ENCODE measurements at regions not wholly inside any gene's neighbourhood (a gene's known extent, or its start where the extent isn't known, plus 50 kb on each side); places are given as distances from the start of the nearest gene placed in this dataset.

- peaks cover 16% of the 10 kb centered on the region for H3K9me3 Mint-ChIP-seq (ENCODE audit: low read depth)
- intact Hi-C loops (cut with DNase I, micrococcal nuclease): no loop called here
- no peak overlapping the region for H3K4me3 Mint-ChIP-seq
- H3K4me1 Mint-ChIP-seq: peaks cover 4% of the 10 kb centered on the region
- H3K36me3 Mint-ChIP-seq (ENCODE audit: low read depth): peaks cover 8% of the 10 kb centered on the region
- no peak for DNase-seq
- POLR2A ChIA-PET: no interaction called here
- CTCF ChIA-PET: no interaction called here
- no peak overlapping the region for H3K27ac Mint-ChIP-seq
- ATAC-seq: no peak
- H3K27me3 Mint-ChIP-seq: peaks cover under 1% of the 10 kb centered on the region
Observed at GRCh38 chr4:4784379-4784778, 75.1 kb upstream of the MSX1 start.

- ChIA-PET CTCF (no interaction called here), POLR2A (no interaction called here)
- H3K36me3 Mint-ChIP-seq (ENCODE audit: low read depth): peaks cover 4% of the 10 kb centered on the region
- DNase-seq: no peak
- H3K4me3 Mint-ChIP-seq: no peak overlapping the region
- ATAC-seq: no peak
- intact Hi-C loops (cut with DNase I, micrococcal nuclease): no loop called here
- peaks cover 12% of the 10 kb centered on the region for H3K9me3 Mint-ChIP-seq (ENCODE audit: low read depth)
- H3K27me3 Mint-ChIP-seq: peaks cover 2% of the 10 kb centered on the region
- H3K4me1 Mint-ChIP-seq: peaks cover 4% of the 10 kb centered on the region
- H3K27ac Mint-ChIP-seq: no peak overlapping the region
Observed at GRCh38 chr4:4783847-4784246, 75.6 kb upstream of the MSX1 start.

GRCh38 chr4:4782969-4783368 lies 76.5 kb upstream of the MSX1 start:
- peaks cover 2% of the 10 kb centered on the region for H3K27me3 Mint-ChIP-seq
- ChIA-PET CTCF (no interaction called here), POLR2A (no interaction called here)
- intact Hi-C loops (cut with DNase I, micrococcal nuclease): no loop called here
- H3K9me3 Mint-ChIP-seq (ENCODE audit: low read depth): peaks cover 10% of the 10 kb centered on the region
- no peak overlapping the region for H3K4me3 Mint-ChIP-seq
- no peak overlapping the region for H3K27ac Mint-ChIP-seq
- H3K4me1 Mint-ChIP-seq: peaks cover 4% of the 10 kb centered on the region
- peaks cover 3% of the 10 kb centered on the region for H3K36me3 Mint-ChIP-seq (ENCODE audit: low read depth)
- DNase-seq (no peak), ATAC-seq (no peak)

GRCh38 chr4:4781936-4782707 lies 77.3 kb upstream of the MSX1 start:
- DNase-seq: no peak
- no peaks in the 10 kb centered on the region for H3K36me3 Mint-ChIP-seq (ENCODE audit: low read depth)
- H3K27ac Mint-ChIP-seq: no peak overlapping the region
- CTCF ChIA-PET: no interaction called here
- POLR2A ChIA-PET: no interaction called here
- H3K4me3 Mint-ChIP-seq: no peak overlapping the region
- no peak for ATAC-seq
- peaks cover 4% of the 10 kb centered on the region for H3K9me3 Mint-ChIP-seq (ENCODE audit: low read depth)
- no peaks in the 10 kb centered on the region for H3K4me1 Mint-ChIP-seq
- intact Hi-C loops (cut with DNase I, micrococcal nuclease): no loop called here
- peaks cover 2% of the 10 kb centered on the region for H3K27me3 Mint-ChIP-seq

DNA sequence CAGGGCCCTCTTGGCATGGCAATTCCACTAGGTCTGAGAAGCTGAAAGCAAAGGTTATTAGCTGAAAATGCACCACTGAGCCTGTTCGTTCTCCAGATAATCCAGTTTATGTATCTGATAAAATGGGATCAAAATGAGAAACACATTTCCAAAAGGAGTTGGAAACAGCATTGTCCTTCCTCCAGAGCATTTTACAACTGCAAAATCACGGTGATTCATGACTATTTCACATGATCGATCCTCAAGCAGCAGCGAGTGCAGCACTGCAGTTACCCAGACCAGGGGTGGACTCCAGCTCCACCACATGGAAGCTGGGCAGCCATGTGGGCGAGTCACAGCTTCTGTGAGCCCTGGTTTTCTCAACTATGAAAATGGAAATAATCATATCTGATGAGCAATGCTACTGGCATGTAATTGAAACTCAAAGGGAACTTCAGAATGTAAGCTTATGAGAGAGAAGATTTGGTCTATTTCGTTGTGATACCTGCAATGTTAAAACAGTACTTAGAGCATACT lies 78.7 kb upstream of the MSX1 start:
- H3K4me3 Mint-ChIP-seq: no peak overlapping the region
- H3K9me3 Mint-ChIP-seq (ENCODE audit: low read depth): no peaks in the 10 kb centered on the region
- peaks cover 2% of the 10 kb centered on the region for H3K27me3 Mint-ChIP-seq
- no peak for DNase-seq
- ChIA-PET POLR2A (no interaction called here), CTCF (no interaction called here)
- intact Hi-C loops (cut with DNase I, micrococcal nuclease): no loop called here
- ATAC-seq: no peak
- no peaks in the 10 kb centered on the region for H3K36me3 Mint-ChIP-seq (ENCODE audit: low read depth)
- H3K27ac Mint-ChIP-seq: no peak overlapping the region
- H3K4me1 Mint-ChIP-seq: no peaks in the 10 kb centered on the region

- Mint-ChIP-seq H3K36me3 (ENCODE audit: low read depth) (no peaks in the 10 kb centered on the region), H3K27me3 (peaks cover 2% of the 10 kb centered on the region), H3K4me3 (no peak overlapping the region), H3K4me1 (no peaks in the 10 kb centered on the region), H3K9me3 (ENCODE audit: low read depth) (no peaks in the 10 kb centered on the region), H3K27ac (no peak overlapping the region)
- DNase-seq (no peak), ATAC-seq (no peak)
- intact Hi-C loops (cut with DNase I, micrococcal nuclease): no loop called here
- ChIA-PET POLR2A (no interaction called here), CTCF (interaction anchor here (0.9 kb wide), 1 partner anchor 53 kb away, joined by 3 read pairs; no protein-coding TSS in a partner anchor)
Observed at GRCh38 chr4:4779486-4779885, 80.0 kb upstream of the MSX1 start.

DNA sequence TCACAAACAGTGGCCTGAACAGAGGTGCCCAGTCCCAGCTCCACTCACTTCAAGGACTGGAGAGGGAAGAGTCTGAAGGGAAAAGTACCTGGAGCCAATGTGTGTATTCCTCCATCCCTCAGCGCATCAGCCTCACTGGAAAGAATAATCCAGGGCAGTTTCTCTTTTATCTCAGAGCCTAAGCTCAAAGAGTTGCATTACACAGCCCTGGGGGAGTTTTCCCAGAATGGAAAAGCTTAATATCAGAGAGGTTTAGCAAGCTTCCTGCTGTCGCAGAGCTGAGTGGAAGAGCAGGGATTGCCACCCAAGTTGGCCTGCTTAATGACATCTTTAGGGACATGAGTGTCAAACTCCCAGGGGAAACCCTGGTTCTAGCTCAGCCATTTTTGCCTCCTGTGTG lies 80.4 kb upstream of the MSX1 start:
- intact Hi-C loops (cut with DNase I, micrococcal nuclease): no loop called here
- Mint-ChIP-seq H3K36me3 (ENCODE audit: low read depth) (no peaks in the 10 kb centered on the region), H3K9me3 (ENCODE audit: low read depth) (no peaks in the 10 kb centered on the region), H3K27me3 (peaks cover 2% of the 10 kb centered on the region), H3K4me3 (no peak overlapping the region), H3K27ac (no peak overlapping the region), H3K4me1 (no peaks in the 10 kb centered on the region)
- ATAC-seq: no peak
- POLR2A ChIA-PET: no interaction called here
- no peak for DNase-seq
- CTCF ChIA-PET: interaction anchor here (0.9 kb wide), 1 partner anchor 52 kb away, joined by 3 read pairs; no protein-coding TSS in a partner anchor

- DNase-seq (no peak), ATAC-seq (no peak)
- CTCF ChIA-PET: no interaction called here
- intact Hi-C loops (cut with DNase I, micrococcal nuclease): no loop called here
- peaks cover 2% of the 10 kb centered on the region for H3K27me3 Mint-ChIP-seq
- H3K4me3 Mint-ChIP-seq: no peak overlapping the region
- no peak overlapping the region for H3K27ac Mint-ChIP-seq
- no peaks in the 10 kb centered on the region for H3K36me3 Mint-ChIP-seq (ENCODE audit: low read depth)
- POLR2A ChIA-PET: no interaction called here
- no peaks in the 10 kb centered on the region for H3K9me3 Mint-ChIP-seq (ENCODE audit: low read depth)
- no peaks in the 10 kb centered on the region for H3K4me1 Mint-ChIP-seq
Observed at GRCh38 chr4:4778554-4778953, 80.9 kb upstream of the MSX1 start.

GRCh38 chr4:4776934-4777333 lies 82.5 kb upstream of the MSX1 start:
- H3K9me3 Mint-ChIP-seq (ENCODE audit: low read depth): no peaks in the 10 kb centered on the region
- ChIA-PET POLR2A (no interaction called here), CTCF (no interaction called here)
- no peaks in the 10 kb centered on the region for H3K36me3 Mint-ChIP-seq (ENCODE audit: low read depth)
- no peak overlapping the region for H3K4me3 Mint-ChIP-seq
- no peaks in the 10 kb centered on the region for H3K4me1 Mint-ChIP-seq
- peaks cover 2% of the 10 kb centered on the region for H3K27me3 Mint-ChIP-seq
- DNase-seq (no peak), ATAC-seq (no peak)
- no peak overlapping the region for H3K27ac Mint-ChIP-seq
- intact Hi-C loops (cut with DNase I, micrococcal nuclease): no loop called here

- no peaks in the 10 kb centered on the region for H3K36me3 Mint-ChIP-seq (ENCODE audit: low read depth)
- ATAC-seq: no peak
- no peak overlapping the region for H3K4me3 Mint-ChIP-seq
- ChIA-PET CTCF (no interaction called here), POLR2A (no interaction called here)
- H3K27me3 Mint-ChIP-seq: peaks cover 2% of the 10 kb centered on the region
- DNase-seq: no peak
- no peak overlapping the region for H3K27ac Mint-ChIP-seq
- H3K4me1 Mint-ChIP-seq: no peaks in the 10 kb centered on the region
- intact Hi-C loops (cut with DNase I, micrococcal nuclease): no loop called here
- no peaks in the 10 kb centered on the region for H3K9me3 Mint-ChIP-seq (ENCODE audit: low read depth)
Observed at GRCh38 chr4:4776335-4776734, 83.1 kb upstream of the MSX1 start.

DNA sequence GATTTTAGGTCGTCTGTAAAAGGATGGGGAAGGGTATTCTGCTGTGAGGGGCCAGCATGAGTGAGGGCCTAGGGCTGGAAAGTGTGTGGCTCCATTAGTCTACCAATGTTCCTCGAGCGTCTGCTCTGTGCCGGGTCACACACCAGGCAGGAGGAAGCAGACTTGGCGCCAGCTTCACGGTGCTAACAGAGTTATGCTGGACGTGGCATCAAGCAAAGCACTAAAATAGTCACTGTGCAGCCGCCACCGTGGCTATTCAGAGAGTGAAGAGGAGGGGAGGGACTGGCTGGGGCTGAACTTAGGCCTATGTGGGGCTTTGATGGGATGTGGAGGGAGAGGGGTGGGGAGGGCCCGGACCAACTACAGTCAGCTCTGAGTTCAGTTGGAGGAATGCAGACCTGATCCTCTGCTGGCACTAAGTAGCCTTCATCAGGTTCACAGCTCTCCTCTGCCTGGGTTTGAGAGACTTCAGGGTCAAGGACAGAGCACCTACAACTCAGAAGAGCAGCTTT lies 83.9 kb upstream of the MSX1 start:
- peaks cover 2% of the 10 kb centered on the region for H3K27me3 Mint-ChIP-seq
- intact Hi-C loops (cut with DNase I, micrococcal nuclease): no loop called here
- DNase-seq: no peak
- no peak overlapping the region for H3K4me3 Mint-ChIP-seq
- CTCF ChIA-PET: no interaction called here
- no peaks in the 10 kb centered on the region for H3K9me3 Mint-ChIP-seq (ENCODE audit: low read depth)
- no peaks in the 10 kb centered on the region for H3K4me1 Mint-ChIP-seq
- ATAC-seq: no peak
- no peak overlapping the region for H3K27ac Mint-ChIP-seq
- no peaks in the 10 kb centered on the region for H3K36me3 Mint-ChIP-seq (ENCODE audit: low read depth)
- POLR2A ChIA-PET: no interaction called here

DNA sequence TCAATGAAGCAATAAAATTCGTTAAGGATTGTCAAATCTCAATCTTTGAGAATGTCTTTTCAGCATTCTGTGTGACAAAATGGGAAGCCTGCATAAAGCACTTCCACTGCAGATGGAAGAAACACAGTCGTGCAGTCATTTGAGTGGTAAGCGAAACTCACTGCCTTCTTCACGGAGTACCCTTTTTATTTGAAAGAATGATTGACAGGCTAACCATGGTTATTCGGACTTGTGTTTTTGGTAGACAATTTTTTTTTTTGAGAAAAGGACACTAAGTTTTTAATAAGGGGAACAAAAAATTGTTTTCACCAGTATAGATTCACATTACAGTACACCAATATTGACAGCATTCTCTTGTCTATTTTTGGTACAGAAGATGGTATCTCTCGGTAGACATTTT lies 86.9 kb upstream of the MSX1 start:
- H3K27me3 Mint-ChIP-seq: no peaks in the 10 kb centered on the region
- H3K9me3 Mint-ChIP-seq (ENCODE audit: low read depth): no peaks in the 10 kb centered on the region
- no peaks in the 10 kb centered on the region for H3K4me1 Mint-ChIP-seq
- no peak overlapping the region for H3K4me3 Mint-ChIP-seq
- intact Hi-C loops (cut with DNase I, micrococcal nuclease): no loop called here
- no peak for DNase-seq
- no peak overlapping the region for H3K27ac Mint-ChIP-seq
- CTCF ChIA-PET: no interaction called here
- no peaks in the 10 kb centered on the region for H3K36me3 Mint-ChIP-seq (ENCODE audit: low read depth)
- POLR2A ChIA-PET: no interaction called here
- ATAC-seq: no peak
